Aorta (tissue), 5 donors: ENCODE measurements at regions not wholly inside any gene's neighbourhood (a gene's known extent, or its start where the extent isn't known, plus 50 kb on each side); places are given as distances from the start of the nearest gene placed in this dataset.

ENCODE experiments used
- ATAC-seq: fragments of 200-7000 bp; cut with Tn5 transposase; one replicate; pipeline ENCODE4 v1.9.1; 2022; ENCODE audit warnings: moderate library complexity; ENCODE audit not compliant: low FRiP score
- DNase-seq, 2 donors: peaks; one replicate each; pipeline ENCODE4 v3.0.0-alpha.2; 2020
- H3K27ac ChIP-seq, 2 donors: one replicate each; pipeline ENCODE4 v1.5.1; 2013; ENCODE audit warnings: low read length in 2 of 2, mild to moderate bottlenecking in 2 of 2, moderate library complexity in 2 of 2, control low read depth in 1 of 2, inconsistent platforms in 1 of 2, low read depth in 1 of 2
- H3K27me3 ChIP-seq, 2 donors: one replicate each; pipeline ENCODE4 v1.6.1; 2013; ENCODE audit warnings: control low read depth in 1 of 2, low read length in 1 of 2, mild to moderate bottlenecking in 1 of 2, moderate library complexity in 1 of 2; ENCODE audit not compliant: insufficient read depth in 2 of 2, control insufficient read depth in 1 of 2
- H3K36me3 ChIP-seq, 2 donors: one replicate each; pipeline ENCODE4 v1.6.1; 2013; ENCODE audit warnings: control low read depth in 1 of 2, low read length in 1 of 2, mild to moderate bottlenecking in 1 of 2; ENCODE audit not compliant: insufficient read depth in 2 of 2, control insufficient read depth in 1 of 2
- H3K4me1 ChIP-seq, 2 donors: one replicate each; pipeline ENCODE4 v1.6.1; 2013; ENCODE audit warnings: low read length in 2 of 2, control low read depth in 1 of 2, mild to moderate bottlenecking in 1 of 2, moderate library complexity in 1 of 2; ENCODE audit not compliant: insufficient read depth in 2 of 2, control insufficient read depth in 1 of 2
- H3K4me3 ChIP-seq, 2 donors: one replicate each; pipeline ENCODE4 v1.5.1; 2013; ENCODE audit warnings: low read length in 2 of 2, control low read depth in 1 of 2, mild to moderate bottlenecking in 1 of 2
- H3K9me3 ChIP-seq: one replicate; pipeline ENCODE4 v1.6.1; 2013; ENCODE audit warnings: mild to moderate bottlenecking, low read length; ENCODE audit not compliant: control insufficient read depth
- WGBS, 2 donors: extraction: QIAGEN DNeasy Blood & Tissue Kit; methylation state at CpG; one replicate each; pipeline ENCODE4 v1.1.7; 2013; 5-methylcytosine and 5-hydroxymethylcytosine counted together
- intact Hi-C, 2 donors: fragments of 100-400 bp; cut with DNase I; formaldehyde crosslinking; loops; one replicate each; pipeline versions ENCODE4 v1.14.2 to v1.15.0; 2022
- donor health status: healthy with polysubstance abuse.
- donor health status: Bipolar disorder and iron deficiency.
- donor health status: DM: no; HTN: no; CAD: no.
- donor health status: DM: no; HTN: no; CAD: no.
- donor health status: DM: yes; HTN: yes; CAD: no.

DNA sequence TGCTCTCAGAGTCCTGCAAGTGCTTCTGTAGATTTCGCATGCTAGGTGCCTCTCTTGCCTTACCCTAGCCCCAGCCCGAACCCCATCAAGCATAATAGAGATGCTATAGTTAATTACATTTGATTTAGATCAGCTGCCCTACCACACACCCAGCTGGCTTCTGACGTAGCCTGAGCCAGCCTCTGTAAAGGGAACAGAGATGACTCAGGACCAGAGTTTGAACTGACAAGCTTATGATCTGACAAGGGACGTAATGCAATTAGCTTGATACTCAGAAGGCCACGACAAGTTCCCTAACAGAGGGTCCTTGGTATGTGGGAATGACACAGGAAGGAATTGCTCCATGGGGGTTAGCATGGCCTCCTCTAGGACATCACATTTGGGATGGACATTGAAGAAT, 126.6 kb downstream of the LRATD1 start:
- H3K4me1 ChIP-seq = no peaks in the 10 kb centered on the region
- ATAC-seq (no peak), DNase-seq (no peak)
- no peaks in the 10 kb centered on the region for H3K9me3 ChIP-seq
- no peak overlapping the region for H3K4me3 ChIP-seq
- intact Hi-C loops = no loop called here
- WGBS, 2 donors = 82 to 84% methylated on average over 5 of the region's 5 CpGs
- no peaks in the 10 kb centered on the region for H3K36me3 ChIP-seq
- no peak overlapping the region for H3K27ac ChIP-seq
- H3K27me3 ChIP-seq = no peaks in the 10 kb centered on the region

DNA sequence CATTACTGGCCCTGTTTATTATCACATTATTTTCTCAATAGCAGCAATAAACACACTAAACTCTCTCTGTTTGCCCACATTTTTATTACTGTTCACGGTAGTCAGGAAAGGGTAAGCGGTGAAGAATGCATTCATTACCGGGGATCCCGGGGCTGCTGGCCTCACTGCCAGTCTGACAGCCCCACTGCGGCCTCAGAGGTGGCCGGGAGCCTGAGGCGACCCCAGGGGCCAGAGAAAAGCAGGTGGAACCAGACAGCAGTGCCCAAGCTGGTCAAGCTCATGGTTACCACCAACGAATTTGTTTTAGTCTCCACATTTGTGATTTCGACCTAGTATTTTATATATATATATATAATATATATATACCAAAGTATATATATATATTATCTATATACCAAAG, 127.7 kb downstream of the LRATD1 start:
- Histone ChIP-seq H3K27me3 (no peaks in the 10 kb centered on the region), H3K36me3 (no peaks in the 10 kb centered on the region), H3K4me3 (no peak overlapping the region), H3K4me1 (no peaks in the 10 kb centered on the region), H3K27ac (no peak overlapping the region), H3K9me3 (no peaks in the 10 kb centered on the region)
- 77 to 85% methylated on average over 9 of the region's 9 CpGs for WGBS, 2 donors
- intact Hi-C loops = no loop called here
- DNase-seq (no peak), ATAC-seq (no peak)

DNA sequence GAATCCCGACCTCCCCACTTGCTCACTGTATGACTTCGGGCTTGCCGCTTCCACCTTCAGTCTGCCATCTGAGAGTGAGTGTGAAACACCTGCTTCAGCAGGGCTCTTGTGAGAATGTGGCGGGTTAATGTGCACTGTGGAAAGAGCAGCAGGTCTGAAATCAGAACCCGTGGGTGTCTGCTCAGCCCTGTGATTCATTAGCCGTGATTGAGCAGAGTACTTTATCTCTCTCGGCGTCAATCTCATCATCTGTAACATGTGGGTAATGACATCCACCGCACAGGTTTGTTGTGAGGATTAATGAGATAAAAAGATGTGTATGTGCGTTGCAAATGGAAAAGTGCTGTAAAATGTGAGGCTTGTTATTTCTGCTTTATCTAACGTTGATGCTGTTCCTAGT, 128.6 kb downstream of the LRATD1 start:
- H3K4me1 ChIP-seq = no peaks in the 10 kb centered on the region
- WGBS, 2 donors = 87 to 89% methylated on average over 11 of the region's 11 CpGs
- H3K9me3 ChIP-seq = no peaks in the 10 kb centered on the region
- H3K27me3 ChIP-seq = no peaks in the 10 kb centered on the region
- no peak overlapping the region for H3K27ac ChIP-seq
- no peaks in the 10 kb centered on the region for H3K36me3 ChIP-seq
- DNase-seq (no peak), ATAC-seq (no peak)
- intact Hi-C loops = no loop called here
- H3K4me3 ChIP-seq = no peak overlapping the region

DNA sequence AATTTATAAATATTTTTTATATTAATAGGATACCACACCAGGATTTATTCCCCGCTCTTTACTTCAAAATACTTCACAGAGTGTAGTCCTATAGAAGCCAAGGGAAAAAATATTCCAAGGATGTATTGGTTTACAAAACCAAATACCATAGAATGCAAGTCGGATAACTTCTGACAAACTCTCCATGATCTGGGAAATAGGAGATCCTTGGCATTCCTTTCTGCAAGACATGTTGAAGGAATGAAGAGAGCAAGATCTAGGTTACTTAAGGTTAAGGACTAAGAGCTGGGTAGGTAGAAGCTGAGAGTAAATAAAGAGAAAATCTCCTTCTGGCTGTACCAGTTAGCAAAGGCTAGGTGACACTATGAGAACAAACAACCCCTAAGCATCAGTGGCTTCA, 141.2 kb downstream of the LRATD1 start:
- ATAC-seq (no peak), DNase-seq (no peak)
- no peaks in the 10 kb centered on the region for H3K4me1 ChIP-seq
- H3K27ac ChIP-seq = no peak overlapping the region
- no peaks in the 10 kb centered on the region for H3K36me3 ChIP-seq
- WGBS, 2 donors = 76 to 85% methylated on average over 2 of the region's 2 CpGs
- no peak overlapping the region for H3K4me3 ChIP-seq
- H3K9me3 ChIP-seq = no peaks in the 10 kb centered on the region
- no peaks in the 10 kb centered on the region for H3K27me3 ChIP-seq
- intact Hi-C loops = no loop called here

DNA sequence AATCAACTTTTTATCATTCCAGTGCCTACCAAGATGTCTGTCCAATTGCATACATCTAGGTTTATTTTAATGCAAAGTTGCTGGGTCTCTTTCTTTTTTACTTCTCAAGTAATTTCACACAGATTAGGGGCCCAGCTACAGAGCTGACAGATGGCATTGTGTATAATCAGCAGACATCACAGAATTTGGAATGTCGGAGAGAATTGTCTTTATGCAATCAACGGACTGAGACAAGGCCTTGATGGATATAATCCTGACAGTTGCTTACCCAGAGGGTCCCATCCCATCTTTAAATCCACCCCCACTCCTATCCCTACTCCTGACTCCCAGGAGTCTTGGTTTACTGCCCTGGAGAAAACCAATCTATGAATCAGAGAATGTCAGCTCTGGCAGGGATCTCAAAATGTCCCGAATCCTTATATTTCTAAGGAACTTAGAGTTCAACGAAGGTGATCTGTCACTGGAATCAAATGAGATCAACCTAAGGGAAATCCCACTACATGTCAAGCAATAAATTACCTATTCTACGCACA, 142.0 kb downstream of the LRATD1 start:
- no peaks in the 10 kb centered on the region for H3K4me1 ChIP-seq
- no peak overlapping the region for H3K4me3 ChIP-seq
- no peak overlapping the region for H3K27ac ChIP-seq
- H3K9me3 ChIP-seq = no peaks in the 10 kb centered on the region
- no peaks in the 10 kb centered on the region for H3K36me3 ChIP-seq
- ATAC-seq (no peak), DNase-seq (no peak)
- intact Hi-C loops = no loop called here
- no peaks in the 10 kb centered on the region for H3K27me3 ChIP-seq
- 69 to 78% methylated on average over 5 of the region's 5 CpGs for WGBS, 2 donors

DNA sequence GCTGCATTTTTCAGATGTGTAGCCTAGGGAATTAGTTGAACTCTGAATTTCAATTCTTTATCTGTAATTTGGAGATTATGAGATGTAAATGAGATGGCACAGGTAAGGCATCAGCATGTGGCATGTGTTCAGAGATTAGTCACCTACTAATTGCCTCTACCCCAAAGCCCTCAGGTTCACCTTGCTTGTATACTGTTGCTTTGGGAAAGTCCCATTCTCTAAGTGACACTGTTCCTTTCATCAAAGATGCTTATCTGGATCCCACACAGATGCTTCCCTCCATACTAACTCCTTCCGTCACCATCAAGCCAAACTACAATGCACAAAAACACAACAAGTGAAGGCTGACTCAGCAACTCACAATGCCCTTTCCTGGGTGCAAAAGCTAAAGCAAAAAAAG, 143.7 kb downstream of the LRATD1 start:
- Histone ChIP-seq H3K4me3 (no peak overlapping the region), H3K4me1 (no peaks in the 10 kb centered on the region), H3K27me3 (no peaks in the 10 kb centered on the region), H3K9me3 (no peaks in the 10 kb centered on the region), H3K27ac (no peak overlapping the region), H3K36me3 (no peaks in the 10 kb centered on the region)
- ATAC-seq = no peak
- intact Hi-C loops = no loop called here
- DNase-seq = no peak
- WGBS, 2 donors = 31 to 80% methylated on average over 1 of the region's 1 CpG

DNA sequence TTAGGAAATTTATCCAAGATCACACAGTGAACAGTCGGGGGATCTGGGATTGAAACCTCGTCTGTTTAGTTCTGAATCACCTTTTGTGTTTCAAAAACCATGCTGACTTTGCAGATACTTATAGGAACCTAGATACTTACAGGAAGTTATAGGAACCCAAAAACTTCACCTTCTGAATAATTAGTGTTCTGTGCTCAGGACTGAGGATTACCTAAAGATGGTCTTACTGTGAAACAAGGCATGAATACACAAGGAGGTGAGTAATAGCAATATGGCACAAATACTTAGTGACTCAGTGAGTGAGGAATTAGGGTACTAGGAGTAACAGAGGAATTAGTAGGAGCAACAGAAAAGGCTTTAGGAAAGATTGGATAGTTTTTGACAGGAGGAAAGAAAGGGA, 145.5 kb downstream of the LRATD1 start:
- 85% methylated on average over 2 of the region's 2 CpGs for WGBS, 2 donors
- no peaks in the 10 kb centered on the region for H3K27me3 ChIP-seq

DNA sequence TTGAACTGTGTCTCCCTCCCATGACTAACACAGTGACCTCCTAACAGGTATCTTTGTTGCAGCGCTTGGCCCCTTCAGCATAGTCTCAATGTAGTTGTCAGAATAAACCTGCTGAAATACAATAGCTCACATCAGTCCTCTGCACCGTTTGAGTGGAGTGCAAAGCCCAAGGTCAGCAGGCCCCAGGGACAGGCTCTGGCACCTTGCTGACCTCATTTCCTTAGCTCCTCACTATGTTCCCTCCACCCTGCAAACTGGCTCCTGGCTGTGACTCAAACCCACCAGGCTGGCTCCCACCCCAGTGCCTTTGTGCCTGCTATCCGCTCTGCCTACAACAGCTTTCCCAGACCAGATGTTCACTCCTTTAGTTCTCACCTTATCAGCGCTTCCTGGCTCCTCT, 146.7 kb downstream of the LRATD1 start:
- no peak for DNase-seq
- no peak for ATAC-seq
- H3K36me3 ChIP-seq = no peaks in the 10 kb centered on the region
- H3K4me3 ChIP-seq = no peak overlapping the region
- no peaks in the 10 kb centered on the region for H3K9me3 ChIP-seq
- H3K27ac ChIP-seq = no peak overlapping the region
- no peaks in the 10 kb centered on the region for H3K27me3 ChIP-seq
- no peaks in the 10 kb centered on the region for H3K4me1 ChIP-seq
- 70 to 71% methylated on average over 4 of the region's 4 CpGs for whole genome bisulfite sequencing, 2 donors
- intact Hi-C loops = no loop called here

More for the DNA sequence above, 145.5 kb downstream of the LRATD1 start:
- Histone ChIP-seq H3K36me3 (no peaks in the 10 kb centered on the region), H3K4me3 (no peak overlapping the region), H3K4me1 (no peaks in the 10 kb centered on the region), H3K9me3 (no peaks in the 10 kb centered on the region), H3K27ac (no peak overlapping the region)
- intact Hi-C loops = no loop called here
- ATAC-seq = no peak
- no peak for DNase-seq

DNA sequence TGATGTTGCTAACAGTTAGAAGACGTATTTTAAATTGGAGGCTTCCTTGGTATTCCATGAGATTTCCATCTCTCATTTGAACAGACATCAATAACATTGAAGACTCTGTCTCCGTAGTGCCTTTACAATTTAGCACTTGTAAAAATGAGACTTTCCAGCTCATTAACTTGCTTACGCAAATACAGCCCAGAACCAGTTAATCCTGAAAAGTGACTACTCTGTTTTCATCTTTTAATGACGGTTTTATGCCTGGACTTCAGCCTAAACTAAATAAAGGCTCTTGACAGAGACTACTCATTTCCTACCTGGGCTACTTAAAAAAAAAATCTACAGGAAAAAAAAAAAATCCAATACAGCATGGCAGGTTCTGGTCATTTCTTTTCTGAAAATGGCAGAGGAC, 148.6 kb downstream of the LRATD1 start:
- Histone ChIP-seq H3K4me1 (no peaks in the 10 kb centered on the region), H3K9me3 (no peaks in the 10 kb centered on the region), H3K36me3 (no peaks in the 10 kb centered on the region), H3K4me3 (no peak overlapping the region), H3K27me3 (no peaks in the 10 kb centered on the region), H3K27ac (no peak overlapping the region)
- WGBS, 2 donors = 51 to 69% methylated on average over 4 of the region's 4 CpGs
- intact Hi-C loops = no loop called here
- DNase-seq = no peak
- no peak for ATAC-seq
